Nephron (organoid): ENCODE measurements at regions not wholly inside any gene's neighbourhood (a gene's known extent, or its start where the extent isn't known, plus 50 kb on each side); places are given as distances from the start of the nearest gene placed in this dataset.

Source experiments
- H3K27ac Mint-ChIP-seq, 3 experiments: 2 replicates each; pipeline ENCODE4 v1.8.0; 2020; ENCODE audit warnings: mixed read lengths in 3 of 3, mild to moderate bottlenecking in 2 of 3, moderate library complexity in 1 of 3
- H3K27me3 Mint-ChIP-seq: 2 replicates; pipeline ENCODE4 v1.8.0; 2021; ENCODE audit warnings: low read depth, mild to moderate bottlenecking, moderate library complexity, mixed read lengths
- H3K36me3 Mint-ChIP-seq: 2 replicates; pipeline ENCODE4 v1.8.0; 2020; ENCODE audit warnings: low read depth, mixed read lengths
- H3K4me1 Mint-ChIP-seq: 2 replicates; pipeline ENCODE4 v1.8.0; 2020; ENCODE audit warnings: mixed read lengths
- H3K4me3 Mint-ChIP-seq, 3 experiments: 2 replicates each; pipeline ENCODE4 v1.8.0; 2020; ENCODE audit warnings: mild to moderate bottlenecking in 3 of 3, mixed read lengths in 3 of 3, moderate library complexity in 2 of 3
- H3K9me3 Mint-ChIP-seq: 2 replicates; pipeline ENCODE4 v1.8.0; 2020; ENCODE audit warnings: mixed read lengths
- TF ChIP-seq, protein P1 (sequence below), 3 experiments: fragments of 200-600 bp; sonication (generic); IDR thresholded peaks; one replicate each; pipeline ENCODE4 v1.5.0; 2021; ENCODE audit warnings: antibody characterized with exemption in 3 of 3; ENCODE audit not compliant: unreplicated experiment in 3 of 3

DNA sequence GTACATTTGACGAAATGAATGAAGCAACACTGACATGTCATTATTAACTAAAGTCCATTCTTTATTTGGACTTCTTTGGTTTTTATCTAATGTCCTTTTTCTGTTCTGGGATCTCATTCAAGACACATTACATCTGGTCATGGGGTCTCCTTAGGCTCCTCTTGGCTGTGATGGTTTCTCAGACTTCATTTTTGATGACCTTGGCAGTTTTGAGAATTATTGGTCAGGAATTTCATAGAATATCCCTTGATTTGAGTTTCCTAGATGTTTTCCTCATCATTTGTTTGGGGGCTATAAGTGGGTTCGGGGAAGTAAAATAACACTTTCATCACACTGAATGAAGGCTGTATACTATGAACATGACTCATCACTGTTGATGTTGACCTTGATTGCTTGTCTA, 770.6 kb downstream of the AACS start:
- Mint-ChIP-seq H3K4me3 (no peak overlapping the region), H3K4me1 (peaks cover 4% of the 10 kb centered on the region), H3K27me3 (no peaks in the 10 kb centered on the region), H3K9me3 (no peaks in the 10 kb centered on the region), H3K36me3 (no peaks in the 10 kb centered on the region), H3K27ac (no peak overlapping the region)
- TF ChIP-seq, protein P1, sequence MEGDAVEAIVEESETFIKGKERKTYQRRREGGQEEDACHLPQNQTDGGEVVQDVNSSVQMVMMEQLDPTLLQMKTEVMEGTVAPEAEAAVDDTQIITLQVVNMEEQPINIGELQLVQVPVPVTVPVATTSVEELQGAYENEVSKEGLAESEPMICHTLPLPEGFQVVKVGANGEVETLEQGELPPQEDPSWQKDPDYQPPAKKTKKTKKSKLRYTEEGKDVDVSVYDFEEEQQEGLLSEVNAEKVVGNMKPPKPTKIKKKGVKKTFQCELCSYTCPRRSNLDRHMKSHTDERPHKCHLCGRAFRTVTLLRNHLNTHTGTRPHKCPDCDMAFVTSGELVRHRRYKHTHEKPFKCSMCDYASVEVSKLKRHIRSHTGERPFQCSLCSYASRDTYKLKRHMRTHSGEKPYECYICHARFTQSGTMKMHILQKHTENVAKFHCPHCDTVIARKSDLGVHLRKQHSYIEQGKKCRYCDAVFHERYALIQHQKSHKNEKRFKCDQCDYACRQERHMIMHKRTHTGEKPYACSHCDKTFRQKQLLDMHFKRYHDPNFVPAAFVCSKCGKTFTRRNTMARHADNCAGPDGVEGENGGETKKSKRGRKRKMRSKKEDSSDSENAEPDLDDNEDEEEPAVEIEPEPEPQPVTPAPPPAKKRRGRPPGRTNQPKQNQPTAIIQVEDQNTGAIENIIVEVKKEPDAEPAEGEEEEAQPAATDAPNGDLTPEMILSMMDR (IDR thresholded peaks at IDR 0.05; ENCODE audit: unreplicated experiment in 3 of 3): no peak

DNA sequence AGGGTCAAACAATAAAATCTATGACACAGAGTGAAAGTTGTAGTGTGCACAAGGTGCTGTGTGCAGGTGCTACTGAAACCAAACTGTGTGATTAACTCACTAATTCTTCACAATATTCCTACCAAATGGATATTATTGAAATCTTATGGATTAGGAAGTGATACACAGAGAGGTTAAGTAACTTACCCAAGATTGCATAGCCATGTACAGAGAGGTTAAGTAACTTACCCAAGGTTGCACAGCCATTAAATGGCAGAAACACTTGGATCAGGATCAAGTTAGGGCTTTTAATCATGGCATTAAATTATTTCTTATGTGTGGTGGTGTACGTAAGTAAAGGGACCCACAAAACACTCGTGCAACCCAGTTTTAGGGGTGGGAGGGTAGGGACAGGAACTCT, 771.4 kb downstream of the AACS start:
- peaks cover 8% of the 10 kb centered on the region for H3K4me1 Mint-ChIP-seq
- no peak overlapping the region for H3K4me3 Mint-ChIP-seq
- H3K9me3 Mint-ChIP-seq: no peaks in the 10 kb centered on the region
- H3K27ac Mint-ChIP-seq: no peak overlapping the region
- no peaks in the 10 kb centered on the region for H3K27me3 Mint-ChIP-seq
- no peaks in the 10 kb centered on the region for H3K36me3 Mint-ChIP-seq
- TF ChIP-seq, protein P1 (IDR thresholded peaks at IDR 0.05; ENCODE audit: unreplicated experiment in 3 of 3): no peak

DNA sequence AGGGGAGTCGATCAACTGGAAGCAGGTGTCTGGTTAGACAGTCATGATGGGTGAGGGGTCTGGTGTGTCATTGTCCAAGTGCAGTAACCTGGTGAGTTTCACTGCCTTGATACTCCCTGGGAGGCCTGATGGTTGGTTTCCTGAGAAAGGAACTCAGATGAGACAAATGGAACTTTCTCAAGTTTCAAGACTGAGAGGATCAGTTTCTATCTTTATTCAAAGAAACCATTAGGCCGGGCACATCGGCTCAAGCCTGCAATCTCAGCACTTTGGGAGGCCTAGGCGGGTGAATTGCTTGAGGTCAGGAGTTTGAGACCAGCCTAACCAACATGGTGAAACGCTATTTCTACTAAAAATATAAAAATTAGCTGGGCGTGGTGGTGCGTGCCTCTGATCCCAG, 776.1 kb downstream of the AACS start:
- H3K4me1 Mint-ChIP-seq: peaks cover 8% of the 10 kb centered on the region
- H3K36me3 Mint-ChIP-seq: no peaks in the 10 kb centered on the region
- H3K9me3 Mint-ChIP-seq: peaks cover 2% of the 10 kb centered on the region
- no peak overlapping the region for H3K4me3 Mint-ChIP-seq
- TF ChIP-seq, protein P1 (IDR thresholded peaks at IDR 0.05; ENCODE audit: unreplicated experiment in 3 of 3): no peak
- H3K27me3 Mint-ChIP-seq: no peaks in the 10 kb centered on the region
- no peak overlapping the region for H3K27ac Mint-ChIP-seq

DNA sequence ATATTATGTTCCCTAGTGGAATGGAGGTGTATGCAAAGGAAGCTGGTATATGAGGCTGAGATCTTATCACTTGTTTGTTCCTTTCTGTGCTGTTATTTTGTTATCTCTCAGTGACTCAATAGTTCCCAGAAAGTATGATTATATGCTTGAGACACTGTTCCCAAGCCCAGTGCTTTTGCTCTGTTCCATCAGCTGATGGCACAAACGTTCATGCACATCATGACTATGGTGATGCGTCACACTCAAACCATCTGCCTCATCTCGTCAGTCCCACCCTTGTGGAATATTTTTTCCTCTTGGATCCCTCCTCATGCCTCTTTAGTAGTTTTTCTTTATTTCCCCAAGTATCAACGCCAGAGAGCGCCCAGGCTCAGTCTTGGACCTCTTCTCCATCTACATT, 786.9 kb downstream of the AACS start:
- H3K36me3 Mint-ChIP-seq: no peaks in the 10 kb centered on the region
- H3K27ac Mint-ChIP-seq: no peak overlapping the region
- no peaks in the 10 kb centered on the region for H3K9me3 Mint-ChIP-seq
- no peak overlapping the region for H3K4me3 Mint-ChIP-seq
- TF ChIP-seq, protein P1 (IDR thresholded peaks at IDR 0.05; ENCODE audit: unreplicated experiment in 3 of 3): no peak
- no peaks in the 10 kb centered on the region for H3K27me3 Mint-ChIP-seq
- H3K4me1 Mint-ChIP-seq: peaks cover 4% of the 10 kb centered on the region

DNA sequence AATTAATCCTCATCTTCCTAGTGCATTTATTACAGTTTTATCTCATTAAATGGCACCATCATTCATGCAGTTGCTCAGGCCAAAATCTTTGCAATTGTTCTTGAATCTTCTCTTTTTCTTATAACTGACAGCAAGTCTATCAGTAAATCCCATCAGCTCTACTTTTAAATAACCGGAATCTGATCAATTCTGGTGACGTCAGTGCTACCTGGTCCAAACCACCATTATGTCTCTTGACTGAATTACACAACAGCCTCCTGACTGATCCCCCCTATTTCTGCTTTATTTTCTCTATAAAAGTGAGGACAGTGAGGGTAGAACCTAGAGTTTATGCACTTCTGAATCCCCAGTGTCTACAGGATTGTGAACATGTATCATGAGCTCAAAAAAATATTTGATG, 787.4 kb downstream of the AACS start:
- H3K27ac Mint-ChIP-seq: no peak overlapping the region
- no peaks in the 10 kb centered on the region for H3K27me3 Mint-ChIP-seq
- TF ChIP-seq, protein P1 (IDR thresholded peaks at IDR 0.05; ENCODE audit: unreplicated experiment in 3 of 3): no peak
- H3K36me3 Mint-ChIP-seq: no peaks in the 10 kb centered on the region
- H3K4me3 Mint-ChIP-seq: no peak overlapping the region
- H3K4me1 Mint-ChIP-seq: peaks cover 4% of the 10 kb centered on the region
- no peaks in the 10 kb centered on the region for H3K9me3 Mint-ChIP-seq

DNA sequence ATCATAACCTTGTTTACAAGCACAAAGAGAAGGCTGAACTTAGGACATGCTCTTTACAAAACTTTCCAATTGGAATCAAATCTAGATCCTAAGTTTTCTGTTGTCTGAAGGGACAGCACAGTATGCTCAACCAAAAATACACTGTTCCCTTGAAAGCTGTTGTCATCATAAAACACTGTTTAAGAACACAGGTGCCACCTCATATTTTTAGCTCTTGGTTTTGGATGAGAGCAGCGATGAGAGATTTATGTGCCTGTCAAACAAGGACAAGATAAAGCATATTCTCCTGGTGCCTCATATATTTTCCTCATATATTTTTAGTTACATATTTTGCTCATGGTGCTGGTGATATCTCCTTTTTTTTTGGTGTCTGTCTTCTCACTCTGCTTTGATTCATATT, 788.4 kb downstream of the AACS start:
- H3K4me1 Mint-ChIP-seq: peaks cover 4% of the 10 kb centered on the region
- TF ChIP-seq, protein P1 (IDR thresholded peaks at IDR 0.05; ENCODE audit: unreplicated experiment in 3 of 3): no peak
- no peak overlapping the region for H3K27ac Mint-ChIP-seq
- H3K27me3 Mint-ChIP-seq: no peaks in the 10 kb centered on the region
- H3K9me3 Mint-ChIP-seq: no peaks in the 10 kb centered on the region
- no peak overlapping the region for H3K4me3 Mint-ChIP-seq
- H3K36me3 Mint-ChIP-seq: no peaks in the 10 kb centered on the region
